RWPE2 (cell line): ENCODE measurements at regions not wholly inside any gene's neighbourhood (a gene's known extent, or its start where the extent isn't known, plus 50 kb on each side); places are given as distances from the start of the nearest gene placed in this dataset.
"Not testable (repeated sequence)": the region's sequence is repeated elsewhere in the genome, so short reads cannot be mapped to it uniquely, and the experiment has no call there.

Source experiments
- ATAC-seq: fragments of 200-7000 bp; cut with Tn5 transposase; 3 replicates; pipeline ENCODE4 v1.9.1; 2021; ENCODE audit warnings: low read depth
- DNase-seq: peaks from one replicate; pipeline ENCODE4 v3.0.0-alpha.2; 2020; ENCODE audit warnings: low spot score
- H3K27ac ChIP-seq: fragments of 450-650 bp; 2 replicates; pipeline ENCODE4 v1.5.1; 2017; ENCODE audit warnings: mild to moderate bottlenecking; ENCODE audit not compliant: poor library complexity, severe bottlenecking
- H3K27me3 ChIP-seq: fragments of 250-450 bp; sonication (Bioruptor Pico); 2 replicates; pipeline ENCODE4 v1.5.1; 2021; ENCODE audit warnings: mild to moderate bottlenecking, moderate library complexity; ENCODE audit not compliant: insufficient read depth, poor library complexity, severe bottlenecking
- H3K36me3 ChIP-seq: fragments of 250-450 bp; sonication (Bioruptor Pico); 2 replicates; pipeline ENCODE4 v1.5.1; 2020; ENCODE audit warnings: low read depth, mild to moderate bottlenecking, moderate library complexity
- H3K4me1 ChIP-seq: fragments of 250-450 bp; sonication (Bioruptor Pico); 2 replicates; pipeline ENCODE4 v1.5.1; 2021; ENCODE audit warnings: mild to moderate bottlenecking, moderate library complexity; ENCODE audit not compliant: insufficient read depth, poor library complexity, severe bottlenecking
- H3K4me3 ChIP-seq: fragments of 250-450 bp; sonication (Bioruptor Pico); 2 replicates; pipeline ENCODE4 v1.5.1; 2021; ENCODE audit warnings: mild to moderate bottlenecking, moderate library complexity; ENCODE audit not compliant: severe bottlenecking
- H3K9me3 ChIP-seq: fragments of 250-450 bp; sonication (Bioruptor Pico); 2 replicates; pipeline ENCODE4 v1.5.1; 2021; ENCODE audit warnings: mild to moderate bottlenecking, moderate library complexity; ENCODE audit not compliant: severe bottlenecking
- CTCF ChIP-seq: fragments of 450-650 bp; IDR thresholded peaks from one replicate; pipeline ENCODE4 v1.5.1; 2017; ENCODE audit warnings: mild to moderate bottlenecking, moderate library complexity; ENCODE audit not compliant: poor library complexity, severe bottlenecking

DNA sequence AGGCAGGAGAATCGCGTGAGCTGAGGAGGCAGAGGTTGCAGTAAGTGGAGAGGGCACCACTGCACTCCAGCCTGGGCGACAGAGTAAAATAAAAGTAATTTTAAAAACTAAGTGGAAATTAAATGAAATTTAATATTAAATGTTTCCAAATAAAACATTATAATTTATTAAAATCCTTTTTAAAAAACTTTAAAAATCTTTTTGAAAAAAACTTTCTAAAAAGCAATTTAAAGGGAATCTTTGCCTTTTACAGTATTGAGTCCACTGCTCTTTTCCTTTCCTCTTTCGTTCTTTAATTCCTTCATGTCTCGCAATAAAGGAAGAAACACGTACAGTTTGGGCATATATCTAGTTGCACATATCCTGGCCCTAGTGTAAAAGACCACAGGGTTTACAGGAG is 77.8 kb upstream of the DMRT1 start:
- no peak overlapping the region for H3K4me3 ChIP-seq
- no peaks in the 10 kb centered on the region for H3K9me3 ChIP-seq
- DNase-seq (no peak), ATAC-seq (no peak)
- TF ChIP-seq CTCF = no peak
- no peaks in the 10 kb centered on the region for H3K27me3 ChIP-seq
- no peaks in the 10 kb centered on the region for H3K36me3 ChIP-seq
- no peak overlapping the region for H3K27ac ChIP-seq
- H3K4me1 ChIP-seq = no peaks in the 10 kb centered on the region

DNA sequence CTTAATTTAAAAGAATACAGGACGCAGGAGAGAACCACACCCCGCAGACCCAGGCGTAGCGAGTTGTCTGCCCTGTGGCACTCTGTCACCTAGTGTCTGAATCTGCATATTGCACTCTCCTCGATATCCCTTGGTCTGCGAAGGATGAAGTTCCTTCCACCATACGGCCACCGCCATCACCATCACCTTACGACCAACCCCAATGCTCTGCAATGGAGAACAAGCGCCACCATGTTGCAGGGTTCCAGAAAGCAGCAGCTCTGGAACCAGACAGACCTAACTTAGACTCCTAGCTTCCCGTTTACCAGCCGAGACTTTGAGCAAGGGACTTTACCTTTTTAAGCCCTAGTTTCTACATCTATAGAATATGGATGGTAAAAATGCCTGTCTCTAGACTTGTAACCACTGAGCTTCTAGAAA is 77.4 kb upstream of the DMRT1 start:
- Histone ChIP-seq H3K9me3 (no peaks in the 10 kb centered on the region), H3K36me3 (no peaks in the 10 kb centered on the region), H3K27me3 (no peaks in the 10 kb centered on the region), H3K4me1 (no peaks in the 10 kb centered on the region), H3K4me3 (no peak overlapping the region), H3K27ac (no peak overlapping the region)
- peak; percentile 99 for TF ChIP-seq CTCF
- DNase-seq = peak; percentile 80
- ATAC-seq = peak; percentile 99

DNA sequence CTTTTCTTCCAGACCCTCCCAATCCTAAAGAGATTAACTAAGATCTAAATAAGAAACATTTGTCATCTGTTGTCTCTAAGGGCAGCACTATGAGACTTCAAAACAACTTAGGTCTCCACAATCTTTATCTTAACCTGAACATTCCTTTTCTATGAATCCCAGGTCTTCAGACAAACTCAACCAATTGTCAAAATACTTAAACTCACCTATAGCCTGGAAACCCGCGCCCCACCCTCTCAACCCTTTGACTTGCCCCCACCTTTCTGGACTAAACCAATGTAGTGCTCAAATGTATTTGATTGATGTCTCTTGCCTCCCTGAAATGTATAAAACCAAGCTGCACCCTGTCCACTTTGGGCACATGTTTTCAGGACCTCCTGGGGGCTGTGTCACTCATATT is 76.5 kb upstream of the DMRT1 start:
- H3K4me3 ChIP-seq = no peak overlapping the region
- H3K36me3 ChIP-seq = no peaks in the 10 kb centered on the region
- H3K4me1 ChIP-seq = no peaks in the 10 kb centered on the region
- ATAC-seq (no peak), DNase-seq (no peak)
- no peaks in the 10 kb centered on the region for H3K9me3 ChIP-seq
- no peak for TF ChIP-seq CTCF
- H3K27ac ChIP-seq = no peak overlapping the region
- H3K27me3 ChIP-seq = peaks cover 2% of the 10 kb centered on the region

GRCh38 chr9:767061-767561 is 74.4 kb upstream of the DMRT1 start:
- ATAC-seq, H3K27me3 ChIP-seq, H3K4me3 ChIP-seq, H3K9me3 ChIP-seq, H3K27ac ChIP-seq, H3K4me1 ChIP-seq, DNase-seq, H3K36me3 ChIP-seq: not testable (repeated sequence)

GRCh38 chr9:776086-776485 is 65.4 kb upstream of the DMRT1 start:
- Histone ChIP-seq H3K27ac (no peak overlapping the region), H3K4me3 (no peak overlapping the region), H3K36me3 (no peaks in the 10 kb centered on the region), H3K9me3 (no peaks in the 10 kb centered on the region), H3K27me3 (no peaks in the 10 kb centered on the region), H3K4me1 (no peaks in the 10 kb centered on the region)
- no peak for TF ChIP-seq CTCF
- DNase-seq (no peak), ATAC-seq (no peak)
